GM03348 (cell line): ENCODE measurements at regions not wholly inside any gene's neighbourhood (a gene's known extent, or its start where the extent isn't known, plus 50 kb on each side); places are given as distances from the start of the nearest gene placed in this dataset.

Experiments
- DNase-seq: peaks from one replicate; pipeline ENCODE4 v3.0.0; 2012; ENCODE audit warnings: low spot score

DNA sequence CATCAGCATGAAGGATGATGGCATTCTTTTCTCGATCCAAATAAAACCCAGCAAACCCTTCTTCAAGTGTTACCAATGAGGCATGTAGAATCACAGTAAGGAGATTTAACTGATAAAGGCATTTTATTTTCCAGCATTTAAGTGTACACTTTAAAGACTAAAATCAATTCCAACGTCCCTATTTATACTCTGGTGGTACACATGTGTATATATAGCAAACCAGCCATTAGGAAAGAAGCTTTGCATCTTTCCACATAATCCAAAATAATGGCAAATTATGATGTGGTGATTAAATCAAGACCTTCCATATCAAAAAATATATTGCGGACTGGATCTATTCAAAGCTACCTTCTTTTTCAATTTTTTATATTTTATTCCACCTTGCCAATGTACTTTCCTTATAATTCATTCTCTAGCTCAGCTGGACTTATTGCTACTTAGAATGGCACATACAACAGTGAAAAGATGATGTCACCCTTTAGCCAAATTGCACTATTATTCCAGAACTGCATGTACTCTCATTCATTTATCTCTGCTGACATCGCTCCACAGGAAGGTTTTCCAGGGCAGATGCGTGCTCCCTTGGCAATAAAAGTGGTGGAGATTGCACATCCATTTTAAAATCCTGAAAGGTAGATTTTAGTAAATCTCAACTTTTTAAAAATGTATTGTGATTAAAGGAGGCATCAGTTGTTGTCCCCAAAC lies 63.3 kb upstream of the SLC30A5 start:
- no peak for DNase-seq

DNA sequence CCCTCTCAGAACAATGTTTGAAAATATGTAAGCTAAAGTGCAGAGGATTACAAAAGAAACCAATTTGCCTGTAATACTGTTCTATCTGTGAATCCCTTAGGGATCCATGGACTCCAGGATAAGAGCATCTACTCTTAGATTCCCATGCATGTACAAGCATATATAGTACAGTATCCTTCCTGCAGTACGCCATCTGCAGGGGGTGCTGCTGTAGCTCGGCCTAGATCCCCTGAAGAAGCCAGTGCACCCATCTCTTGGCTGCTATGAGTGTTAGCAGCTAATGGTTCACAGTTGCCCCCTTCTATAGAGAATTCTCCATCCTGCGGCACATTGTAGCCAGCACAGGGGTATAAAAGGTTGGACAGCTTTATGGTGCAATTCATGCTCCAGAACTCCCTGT lies 61.8 kb upstream of the SLC30A5 start:
- no peak for DNase-seq

DNA sequence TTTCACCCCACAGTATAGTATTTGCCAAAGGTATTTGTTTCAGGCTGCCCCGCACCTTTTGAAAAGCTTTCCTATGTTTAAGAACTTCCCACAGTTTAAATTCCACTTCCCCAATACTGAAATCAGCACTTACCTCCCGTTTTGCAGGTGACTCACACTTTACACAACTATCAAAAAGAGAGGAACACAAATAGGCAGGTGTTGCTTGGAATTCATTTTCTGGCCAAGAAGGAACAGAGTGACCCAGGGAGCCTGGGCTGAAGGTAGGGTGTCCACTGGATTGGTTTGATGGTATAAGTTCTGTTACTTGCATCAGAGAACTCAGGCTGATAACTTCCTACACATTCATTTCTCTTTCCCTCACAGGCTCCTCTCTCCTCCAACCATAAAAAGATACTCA lies 60.1 kb upstream of the SLC30A5 start:
- DNase-seq, result no peak

DNA sequence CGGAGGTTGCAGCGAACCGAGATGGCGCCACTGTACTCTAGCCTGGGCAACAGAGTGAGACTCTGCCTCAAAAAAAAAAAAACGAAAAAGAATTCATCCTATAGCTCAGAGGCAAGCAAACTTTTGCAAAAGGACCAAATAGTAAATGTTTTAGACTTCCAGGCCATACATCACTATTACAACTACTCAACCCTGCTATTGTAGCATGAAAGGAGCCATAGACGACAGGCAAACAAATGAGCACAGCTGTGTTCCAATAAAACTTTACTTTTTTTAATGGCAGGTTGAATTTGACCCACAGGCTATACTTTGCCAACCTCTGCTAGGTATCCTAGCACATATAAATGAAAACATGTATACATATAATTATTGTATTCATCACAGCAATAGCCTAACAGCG lies 58.9 kb upstream of the SLC30A5 start:
- DNase-seq, result no peak

DNA sequence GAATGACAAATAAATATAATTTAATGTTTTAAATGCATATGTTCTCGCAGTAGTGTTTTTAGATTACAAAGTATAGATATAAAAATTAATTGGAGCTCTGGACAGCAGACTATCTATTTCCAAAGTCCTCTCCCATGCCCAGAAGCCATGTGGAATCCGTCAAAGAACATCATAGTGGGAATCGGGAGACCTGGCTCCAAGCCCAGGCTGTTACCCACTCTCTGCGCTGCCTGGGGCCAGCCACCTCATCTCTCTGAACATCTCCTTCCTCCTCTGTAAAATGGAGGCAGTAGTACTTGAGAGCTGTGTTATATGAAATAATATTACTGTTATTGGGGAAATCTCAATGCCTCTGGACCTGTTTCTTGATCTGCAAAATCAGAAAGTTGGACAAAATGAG lies 58.1 kb upstream of the SLC30A5 start:
- no peak for DNase-seq

DNA sequence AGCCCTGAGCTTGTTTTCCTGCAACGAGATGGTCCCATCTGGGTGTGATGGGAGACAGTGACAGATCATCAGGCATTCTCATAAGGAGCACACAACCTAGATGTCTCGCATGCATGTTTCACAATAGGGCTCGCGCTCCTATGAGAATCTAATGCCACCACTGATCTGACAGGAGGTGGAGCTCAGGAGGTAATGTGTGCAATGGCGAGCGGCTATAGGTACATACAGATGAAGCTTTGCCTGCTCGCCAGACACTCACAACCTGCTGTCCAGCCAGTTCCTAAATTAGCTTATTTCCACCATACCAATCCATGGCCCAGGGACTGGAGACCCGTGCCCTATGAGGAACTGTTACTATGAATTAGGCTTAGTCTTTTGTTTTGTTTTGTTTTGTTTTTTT lies 55.3 kb upstream of the SLC30A5 start:
- no peak for DNase-seq

DNA sequence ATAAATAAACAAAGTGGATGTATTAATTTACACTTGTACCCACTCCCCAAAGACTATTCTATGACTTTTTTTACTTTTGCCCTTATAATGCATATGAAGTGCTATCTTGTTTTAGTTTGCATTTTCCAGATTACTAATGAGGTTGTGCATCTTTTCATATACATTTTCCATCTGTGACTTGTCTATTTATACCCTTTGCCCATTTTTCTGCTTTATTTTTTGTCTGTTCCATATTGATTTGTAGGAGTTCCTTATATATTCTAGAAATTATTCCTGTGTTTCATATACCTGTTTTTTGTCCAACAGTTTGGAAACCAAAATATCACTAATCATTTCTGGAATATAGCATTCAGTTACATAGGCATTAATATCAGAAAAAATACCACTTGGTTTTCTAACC lies 54.0 kb upstream of the SLC30A5 start:
- no peak for DNase-seq

DNA sequence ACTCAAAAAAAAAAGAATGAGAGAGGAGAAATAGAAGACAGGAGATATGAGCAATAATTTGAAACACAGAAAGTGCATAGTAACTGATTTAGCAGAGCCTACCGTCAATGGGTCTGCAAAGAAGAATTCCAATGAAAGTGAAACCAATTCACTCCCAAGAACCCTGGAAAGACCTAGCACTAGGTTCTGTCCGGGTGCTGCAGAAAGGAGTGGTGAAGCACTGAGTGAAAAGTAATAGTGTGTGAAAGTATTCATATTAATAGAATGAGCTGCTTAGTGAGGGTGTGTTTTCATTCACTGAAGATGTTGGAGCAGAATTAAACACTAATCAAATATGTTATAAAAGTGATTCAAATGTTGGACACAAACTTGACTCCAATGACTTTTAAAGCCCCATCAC lies 51.3 kb upstream of the SLC30A5 start:
- no peak for DNase-seq

DNA sequence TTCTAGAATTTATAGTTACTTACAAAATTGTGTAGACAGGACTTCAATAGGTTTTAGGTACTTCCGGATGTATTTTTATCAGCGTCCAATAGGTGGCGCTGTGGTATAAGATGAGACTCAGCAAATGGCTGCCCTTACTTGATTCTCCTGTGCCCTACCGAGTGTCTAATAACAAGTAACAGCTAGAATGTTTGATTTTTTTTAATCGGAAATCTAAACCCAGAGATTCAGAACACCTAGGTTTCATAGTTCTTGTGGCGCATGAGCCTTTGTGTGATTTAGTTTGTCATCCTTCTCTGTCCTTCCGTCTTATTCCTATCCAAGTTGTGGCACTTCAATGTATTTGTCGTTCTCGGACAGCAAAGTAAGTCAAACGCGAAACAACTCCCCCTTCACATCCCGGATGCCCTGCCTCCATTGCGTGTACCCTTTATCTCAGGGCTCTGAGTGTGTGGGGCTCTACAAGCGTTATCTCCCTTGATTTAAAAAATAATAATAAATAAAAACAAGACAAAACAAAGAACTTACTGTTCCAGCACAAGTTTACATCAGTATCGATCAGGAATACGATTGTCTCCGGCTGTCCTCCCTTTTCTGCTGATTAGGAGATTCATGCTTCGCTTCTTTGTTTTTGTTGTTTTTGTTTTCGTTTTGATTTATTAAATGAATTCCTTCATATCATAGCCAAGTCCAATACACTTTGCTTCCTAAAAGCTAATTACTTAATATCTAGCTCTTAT lies 50.7 kb upstream of the SLC30A5 start:
- peak; percentile 86 for DNase-seq

DNA sequence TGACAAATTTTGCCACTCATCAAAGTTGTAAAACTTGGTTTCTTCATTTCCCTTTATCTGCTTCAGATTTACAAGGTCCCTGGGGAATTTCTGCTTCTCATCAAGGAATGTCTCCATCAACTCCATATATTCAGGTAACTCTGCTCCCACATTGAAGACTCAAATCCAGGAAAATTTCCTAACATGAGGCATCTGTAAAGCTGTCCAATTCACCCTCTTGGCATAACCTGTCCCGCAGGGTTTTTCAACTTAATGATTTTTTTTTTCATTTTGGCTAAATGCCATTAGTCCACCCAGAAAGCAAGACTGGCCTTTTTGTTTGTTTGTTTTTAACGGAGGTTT lies 50.2 kb upstream of the SLC30A5 start:
- DNase-seq, result no peak
